Neural crest cell (in vitro differentiated cells): ENCODE measurements at regions not wholly inside any gene's neighbourhood (a gene's known extent, or its start where the extent isn't known, plus 50 kb on each side); places are given as distances from the start of the nearest gene placed in this dataset.

Experiments
- DNase-seq: peaks from one replicate; pipeline ENCODE4 v3.0.0; 2021; ENCODE audit warnings: low read depth, mixed read lengths, low spot score
- H3K27ac Mint-ChIP-seq: one replicate; pipeline ENCODE4 v1.8.0; 2021; ENCODE audit warnings: mild to moderate bottlenecking, mixed read lengths; ENCODE audit not compliant: unreplicated experiment
- H3K27me3 Mint-ChIP-seq: 2 replicates; pipeline ENCODE4 v1.8.0; 2021; ENCODE audit warnings: low read depth, mild to moderate bottlenecking, mixed read lengths
- H3K36me3 Mint-ChIP-seq: 2 replicates; pipeline ENCODE4 v1.8.0; 2021; ENCODE audit warnings: low read depth, mild to moderate bottlenecking, mixed read lengths
- H3K4me1 Mint-ChIP-seq: 2 replicates; pipeline ENCODE4 v1.8.0; 2021; ENCODE audit warnings: mixed read lengths
- H3K4me3 Mint-ChIP-seq: one replicate; pipeline ENCODE4 v1.8.0; 2021; ENCODE audit warnings: mild to moderate bottlenecking, mixed read lengths
- H3K9me3 Mint-ChIP-seq: 2 replicates; pipeline ENCODE4 v1.8.0; 2021; ENCODE audit warnings: mixed read lengths
- CTCF ChIP-seq: fragments of 200-600 bp; sonication (generic); conservative IDR thresholded peaks from 2 replicates; pipeline ENCODE4 v1.5.0; 2021; ENCODE audit warnings: antibody characterized with exemption, mild to moderate bottlenecking

- no peak for TF ChIP-seq CTCF
- Mint-ChIP-seq H3K4me3 (no peak overlapping the region), H3K4me1 (no peaks in the 10 kb centered on the region), H3K36me3 (no peaks in the 10 kb centered on the region), H3K27me3 (no peaks in the 10 kb centered on the region), H3K9me3 (no peaks in the 10 kb centered on the region), H3K27ac (no peak overlapping the region)
- DNase-seq: no peak
Observed at GRCh38 chr2:211068108-211068780, 511.8 kb downstream of the CPS1 start.

- no peak overlapping the region for H3K27ac Mint-ChIP-seq
- TF ChIP-seq CTCF: no peak
- H3K36me3 Mint-ChIP-seq: no peaks in the 10 kb centered on the region
- no peaks in the 10 kb centered on the region for H3K9me3 Mint-ChIP-seq
- H3K4me1 Mint-ChIP-seq: no peaks in the 10 kb centered on the region
- no peak overlapping the region for H3K4me3 Mint-ChIP-seq
- H3K27me3 Mint-ChIP-seq: no peaks in the 10 kb centered on the region
- no peak for DNase-seq
Observed at GRCh38 chr2:211070547-211070946, 514.1 kb downstream of the CPS1 start.

- no peaks in the 10 kb centered on the region for H3K27me3 Mint-ChIP-seq
- no peaks in the 10 kb centered on the region for H3K4me1 Mint-ChIP-seq
- no peak overlapping the region for H3K27ac Mint-ChIP-seq
- DNase-seq: no peak
- no peaks in the 10 kb centered on the region for H3K9me3 Mint-ChIP-seq
- no peaks in the 10 kb centered on the region for H3K36me3 Mint-ChIP-seq
- TF ChIP-seq CTCF: no peak
- no peak overlapping the region for H3K4me3 Mint-ChIP-seq
Observed at GRCh38 chr2:211077216-211077767, 520.9 kb downstream of the CPS1 start.

GRCh38 chr2:211084352-211084751 is 528.0 kb downstream of the CPS1 start:
- H3K4me3 Mint-ChIP-seq: no peak overlapping the region
- no peaks in the 10 kb centered on the region for H3K36me3 Mint-ChIP-seq
- no peak overlapping the region for H3K27ac Mint-ChIP-seq
- H3K9me3 Mint-ChIP-seq: no peaks in the 10 kb centered on the region
- no peak for TF ChIP-seq CTCF
- no peaks in the 10 kb centered on the region for H3K27me3 Mint-ChIP-seq
- DNase-seq: no peak
- peaks cover 21% of the 10 kb centered on the region for H3K4me1 Mint-ChIP-seq

GRCh38 chr2:211085056-211085680 is 528.8 kb downstream of the CPS1 start:
- peak; percentile 82 for TF ChIP-seq CTCF
- no peaks in the 10 kb centered on the region for H3K9me3 Mint-ChIP-seq
- no peak for DNase-seq
- H3K4me1 Mint-ChIP-seq: peaks cover 21% of the 10 kb centered on the region
- no peaks in the 10 kb centered on the region for H3K36me3 Mint-ChIP-seq
- H3K27ac Mint-ChIP-seq: no peak overlapping the region
- H3K27me3 Mint-ChIP-seq: no peaks in the 10 kb centered on the region
- no peak overlapping the region for H3K4me3 Mint-ChIP-seq
